SK-N-SH (cell line): ENCODE measurements at regions not wholly inside any gene's neighbourhood (a gene's known extent, or its start where the extent isn't known, plus 50 kb on each side); places are given as distances from the start of the nearest gene placed in this dataset.

Experiments
- CHD2 ChIP-seq: fragments of 150-350 bp; IDR thresholded peaks from 2 replicates; pipeline ENCODE4 v1.6.1; 2018; ENCODE audit warnings: low read length; ENCODE audit not compliant: partially characterized antibody
- CTCF ChIP-seq: fragments of 200-600 bp; sonication (generic); IDR thresholded peaks from 2 replicates; pipeline ENCODE4 v1.6.1; 2017; ENCODE audit warnings: antibody characterized with exemption, mild to moderate bottlenecking, moderate library complexity
- EZH2phosphoT487 ChIP-seq: fragments of 200-600 bp; sonication (generic); IDR thresholded peaks from 2 replicates; pipeline ENCODE4 v1.6.1; 2017; ENCODE audit warnings: low read depth, mixed run types, mild to moderate bottlenecking, antibody characterized with exemption, moderate library complexity, borderline replicate concordance
- RXRA ChIP-seq: IDR thresholded peaks from 2 replicates; pipeline ENCODE4 v1.4.0; 2012; ENCODE audit warnings: low read depth, mild to moderate bottlenecking, borderline replicate concordance
- SMC3 ChIP-seq: IDR thresholded peaks from 2 replicates; pipeline ENCODE4 v1.6.1; 2012; ENCODE audit warnings: low read depth, low read length, improper control_type of control experiment

- no peak for TF ChIP-seq RXRA
- TF ChIP-seq SMC3, result no peak
- no peak for TF ChIP-seq EZH2phosphoT487
- TF ChIP-seq CTCF, result no peak
- no peak for TF ChIP-seq CHD2
Observed at GRCh38 chr6:2307799-2308198, 62.4 kb upstream of the GMDS start.
